ENCODE measurements at regions not wholly inside any gene's neighbourhood (a gene's known extent, or its start where the extent isn't known, plus 50 kb on each side); places are given as distances from the start of the nearest gene placed in this dataset.

DNA sequence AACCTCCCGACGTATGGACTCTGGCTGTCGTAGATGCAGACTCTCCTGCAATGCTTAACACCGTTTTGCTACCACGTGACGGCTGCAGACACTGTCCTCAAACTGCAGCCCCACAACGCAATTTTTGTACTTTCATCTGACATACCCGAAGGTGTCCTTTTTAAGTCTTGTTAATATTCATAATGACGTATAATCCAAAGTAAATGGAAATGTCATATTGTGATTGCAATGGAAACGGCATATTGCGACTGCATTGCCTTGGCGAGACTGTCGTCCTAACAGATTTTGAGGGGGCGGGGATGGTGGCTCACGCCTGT lies 79.3 kb upstream of the TBC1D3K start:
- in situ Hi-C loops (cut with MboI; ENCODE audit: low sequenced_read_pairs, unreplicated experiment), result no loop called here
- no peak for DNase-seq (ENCODE audit: low spot score)
- TF ChIP-seq, protein P1, sequence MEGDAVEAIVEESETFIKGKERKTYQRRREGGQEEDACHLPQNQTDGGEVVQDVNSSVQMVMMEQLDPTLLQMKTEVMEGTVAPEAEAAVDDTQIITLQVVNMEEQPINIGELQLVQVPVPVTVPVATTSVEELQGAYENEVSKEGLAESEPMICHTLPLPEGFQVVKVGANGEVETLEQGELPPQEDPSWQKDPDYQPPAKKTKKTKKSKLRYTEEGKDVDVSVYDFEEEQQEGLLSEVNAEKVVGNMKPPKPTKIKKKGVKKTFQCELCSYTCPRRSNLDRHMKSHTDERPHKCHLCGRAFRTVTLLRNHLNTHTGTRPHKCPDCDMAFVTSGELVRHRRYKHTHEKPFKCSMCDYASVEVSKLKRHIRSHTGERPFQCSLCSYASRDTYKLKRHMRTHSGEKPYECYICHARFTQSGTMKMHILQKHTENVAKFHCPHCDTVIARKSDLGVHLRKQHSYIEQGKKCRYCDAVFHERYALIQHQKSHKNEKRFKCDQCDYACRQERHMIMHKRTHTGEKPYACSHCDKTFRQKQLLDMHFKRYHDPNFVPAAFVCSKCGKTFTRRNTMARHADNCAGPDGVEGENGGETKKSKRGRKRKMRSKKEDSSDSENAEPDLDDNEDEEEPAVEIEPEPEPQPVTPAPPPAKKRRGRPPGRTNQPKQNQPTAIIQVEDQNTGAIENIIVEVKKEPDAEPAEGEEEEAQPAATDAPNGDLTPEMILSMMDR (IDR thresholded peaks at IDR 0.05; ENCODE audit: borderline replicate concordance, control extremely low read depth, extremely low read depth, insufficient read depth, missing control alignments), result no peak

DNA sequence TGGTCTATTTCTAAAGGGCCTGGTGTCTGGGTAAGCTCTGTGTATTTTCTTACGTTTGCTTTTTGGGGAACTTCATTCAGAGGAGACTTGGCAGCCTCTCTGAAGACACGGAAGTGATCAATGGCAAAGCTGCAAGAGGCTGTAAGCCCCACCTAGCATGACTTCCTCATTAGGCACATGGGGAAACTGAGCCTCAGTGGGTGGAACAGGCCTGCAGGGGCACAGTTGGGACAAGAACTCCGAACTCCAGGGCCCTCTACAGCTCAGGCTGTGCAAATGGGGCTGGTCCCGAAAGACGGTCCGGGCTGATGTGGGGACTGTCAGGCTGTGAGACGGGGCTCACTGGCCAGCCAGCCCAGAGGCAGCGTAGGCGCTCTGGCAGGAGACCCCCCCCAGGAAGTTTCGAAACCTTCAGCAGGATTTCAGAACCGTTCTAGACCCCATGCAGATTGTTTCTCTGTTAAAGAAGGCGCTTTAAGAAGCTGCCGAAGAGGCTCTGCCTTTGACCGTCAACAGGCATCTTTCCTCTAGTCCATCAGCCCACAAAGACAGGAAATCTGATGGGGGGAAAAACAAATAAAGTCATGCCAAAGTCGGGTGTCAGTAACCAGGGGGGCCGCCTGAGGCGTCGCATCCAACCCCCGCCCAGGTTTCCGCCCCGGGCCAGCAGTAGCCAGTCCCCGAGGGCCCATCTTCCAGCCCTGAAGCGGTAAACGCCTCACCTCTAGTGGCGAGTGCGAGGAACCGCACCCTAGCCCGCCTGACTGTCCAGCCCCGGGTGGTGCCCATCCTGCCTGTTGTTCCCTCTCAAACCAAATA lies 79.8 kb upstream of the TBC1D3K start:
- TF ChIP-seq, protein P1 (IDR thresholded peaks at IDR 0.05; ENCODE audit: borderline replicate concordance, control extremely low read depth, extremely low read depth, insufficient read depth, missing control alignments), result peak; percentile 96
- in situ Hi-C loops (cut with MboI; ENCODE audit: low sequenced_read_pairs, unreplicated experiment), result no loop called here
- DNase-seq (ENCODE audit: low spot score), result peak; percentile 86

DNA sequence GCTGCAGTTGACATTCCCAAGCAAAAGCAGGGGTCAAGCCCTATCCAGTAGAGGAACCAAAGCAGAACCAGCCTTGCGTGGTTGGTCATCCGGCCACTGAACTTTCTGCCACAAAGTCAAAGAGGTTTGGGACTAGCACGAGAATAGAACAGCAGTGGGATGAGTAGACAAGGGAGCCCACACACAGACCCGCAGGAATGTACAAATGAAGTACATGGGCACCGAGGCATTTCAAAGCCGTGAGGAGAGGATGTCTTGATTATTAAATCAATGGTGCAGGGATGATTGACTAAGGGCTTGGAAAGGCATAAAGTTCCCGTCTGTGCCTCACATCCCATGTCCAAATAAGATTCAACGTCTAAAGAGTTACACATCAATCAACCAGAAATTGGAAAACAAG lies 81.8 kb upstream of the TBC1D3K start:
- DNase-seq (ENCODE audit: low spot score), result no peak
- TF ChIP-seq, protein P1 (IDR thresholded peaks at IDR 0.05; ENCODE audit: borderline replicate concordance, control extremely low read depth, extremely low read depth, insufficient read depth, missing control alignments), result no peak
- in situ Hi-C loops (cut with MboI; ENCODE audit: low sequenced_read_pairs, unreplicated experiment), result no loop called here

DNA sequence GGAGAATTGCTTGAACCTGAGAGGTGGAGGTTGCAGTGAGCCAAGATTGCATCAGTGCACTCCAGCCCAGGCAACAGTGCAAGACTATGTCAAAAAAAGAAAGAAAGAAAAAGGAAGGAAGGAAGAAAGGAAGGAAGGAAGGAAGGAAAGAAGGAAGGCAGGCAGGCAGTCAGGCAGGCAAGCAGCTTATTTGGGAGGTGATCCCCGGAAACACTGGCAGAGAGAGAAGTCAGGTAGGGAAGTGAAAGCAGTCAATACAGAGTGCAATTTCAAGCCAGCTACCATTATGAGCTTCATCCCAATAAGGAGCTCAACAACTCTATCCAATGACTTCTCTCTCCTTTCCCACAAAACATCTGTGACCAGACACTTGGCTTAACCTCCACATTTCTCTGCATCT lies 83.0 kb upstream of the TBC1D3K start:
- in situ Hi-C loops (cut with MboI; ENCODE audit: low sequenced_read_pairs, unreplicated experiment), result no loop called here
- TF ChIP-seq, protein P1 (IDR thresholded peaks at IDR 0.05; ENCODE audit: borderline replicate concordance, control extremely low read depth, extremely low read depth, insufficient read depth, missing control alignments), result no peak

DNA sequence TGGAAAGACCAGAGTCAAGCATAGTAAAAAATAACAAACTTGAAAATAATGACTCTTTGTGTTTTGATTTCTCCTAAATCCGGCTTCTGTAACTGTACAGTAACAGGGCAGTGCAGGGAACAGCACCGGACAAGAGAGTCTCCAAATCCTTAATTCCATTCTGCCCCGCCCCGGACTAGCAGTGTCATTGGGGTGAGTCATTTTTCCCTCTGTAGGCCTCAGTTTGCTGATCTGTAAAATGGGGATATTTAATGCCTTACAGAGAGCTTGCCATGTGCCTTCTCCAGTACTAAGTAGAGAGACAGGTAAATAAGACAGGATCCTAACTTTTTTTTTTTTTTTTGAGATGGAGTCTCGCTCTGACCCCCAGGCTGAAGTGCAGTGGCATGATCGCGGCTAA lies 83.6 kb upstream of the TBC1D3K start:
- in situ Hi-C loops (cut with MboI; ENCODE audit: low sequenced_read_pairs, unreplicated experiment), result no loop called here
- TF ChIP-seq, protein P1 (IDR thresholded peaks at IDR 0.05; ENCODE audit: borderline replicate concordance, control extremely low read depth, extremely low read depth, insufficient read depth, missing control alignments), result no peak
- DNase-seq (ENCODE audit: low spot score), result no peak

More for the DNA sequence above, 83.0 kb upstream of the TBC1D3K start:
- no peak for DNase-seq (ENCODE audit: low spot score)

DNA sequence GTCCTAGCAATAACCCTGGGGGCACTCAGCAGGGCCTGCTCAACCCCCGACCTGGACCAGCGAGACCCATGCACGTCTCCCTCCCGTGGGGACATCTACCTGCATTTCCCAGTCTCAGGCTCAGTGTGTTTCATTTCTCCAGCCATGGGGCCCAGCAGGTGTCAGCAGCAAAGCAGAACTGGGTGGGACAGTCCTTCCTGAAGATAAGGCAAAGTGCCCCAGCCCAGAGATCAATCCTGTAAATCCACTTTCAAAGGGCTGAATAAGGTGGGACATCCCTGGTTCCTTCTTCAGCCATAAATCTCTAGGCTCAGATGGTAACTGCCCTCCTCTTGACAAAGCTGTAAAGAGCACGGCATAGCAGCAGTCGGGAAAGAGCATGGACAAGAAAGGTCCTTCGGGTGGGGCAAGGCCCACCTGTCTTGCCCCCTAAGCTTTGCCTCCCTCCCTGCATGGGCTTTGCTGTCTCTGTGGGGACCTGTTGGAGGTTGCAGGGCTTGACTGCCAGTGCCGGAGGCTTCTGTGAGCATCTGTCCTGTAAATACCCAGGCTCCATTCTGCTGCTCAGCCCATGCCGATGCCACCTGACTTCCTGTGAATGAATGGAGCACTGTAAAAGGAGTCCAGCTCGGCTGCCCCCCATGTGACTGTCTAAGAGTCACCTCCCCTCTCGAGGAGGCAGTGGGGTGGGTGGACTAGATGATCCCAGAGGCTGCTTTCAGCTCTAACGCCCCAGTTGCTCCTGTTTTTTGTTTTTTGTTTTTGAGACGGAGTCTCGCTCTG lies 84.8 kb upstream of the TBC1D3K start:
- DNase-seq (ENCODE audit: low spot score), result no peak
- TF ChIP-seq, protein P1 (IDR thresholded peaks at IDR 0.05; ENCODE audit: borderline replicate concordance, control extremely low read depth, extremely low read depth, insufficient read depth, missing control alignments), result no peak
- in situ Hi-C loops (cut with MboI; ENCODE audit: low sequenced_read_pairs, unreplicated experiment), result no loop called here
